ENCODE measurements at regions not wholly inside any gene's neighbourhood (a gene's known extent, or its start where the extent isn't known, plus 50 kb on each side); places are given as distances from the start of the nearest gene placed in this dataset.

DNA sequence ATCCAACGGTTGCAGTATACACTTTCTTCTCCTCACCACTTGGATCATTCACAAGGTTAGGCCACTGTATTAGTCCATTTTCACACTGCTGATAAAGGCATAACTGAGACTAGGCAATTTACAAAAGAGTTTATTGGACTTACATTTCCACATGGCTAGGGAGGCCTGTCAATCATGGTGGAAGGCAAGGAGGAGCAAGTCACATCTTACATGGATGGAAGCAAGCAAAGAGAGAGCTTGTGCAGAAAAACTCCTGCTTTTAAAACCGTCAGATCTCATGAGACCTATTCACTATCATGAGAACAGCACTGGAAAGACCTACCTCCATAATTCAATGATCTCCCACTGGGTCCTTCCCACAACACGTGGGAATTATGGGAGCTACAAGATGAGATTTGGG, 81.8 kb upstream of the DAP start:
- DNase-seq: no peak

GRCh38 chr5:10839916-10840599, 79.0 kb upstream of the DAP start:
- DNase-seq: no peak

GRCh38 chr5:10839118-10839517, 78.1 kb upstream of the DAP start:
- no peak for DNase-seq

GRCh38 chr5:10838038-10838437, 77.0 kb upstream of the DAP start:
- DNase-seq: no peak

- DNase-seq: no peak
Measured at GRCh38 chr5:10836986-10837385, 76.0 kb upstream of the DAP start.

DNA sequence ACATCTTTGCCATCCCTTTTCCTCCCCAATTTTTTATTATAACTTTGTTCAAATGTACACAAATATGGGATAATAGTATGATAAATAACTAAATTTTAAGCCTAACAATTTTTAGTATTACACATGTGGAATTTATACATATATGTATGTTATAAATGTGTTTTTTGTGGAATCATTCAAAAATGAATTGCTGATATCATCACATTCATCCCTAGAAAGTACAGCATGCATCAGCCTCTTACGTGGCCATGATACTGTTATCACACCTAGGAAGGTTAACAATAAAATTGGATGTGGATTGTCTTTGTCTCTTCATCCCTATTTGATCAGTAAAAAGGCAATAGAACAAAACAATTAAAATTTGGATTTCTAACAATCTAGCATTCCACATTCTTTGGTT, 73.7 kb upstream of the DAP start:
- DNase-seq: no peak

GRCh38 chr5:10832987-10833386, 72.0 kb upstream of the DAP start:
- no peak for DNase-seq

- DNase-seq: no peak
Measured at GRCh38 chr5:10832421-10832820, 71.4 kb upstream of the DAP start.

DNA sequence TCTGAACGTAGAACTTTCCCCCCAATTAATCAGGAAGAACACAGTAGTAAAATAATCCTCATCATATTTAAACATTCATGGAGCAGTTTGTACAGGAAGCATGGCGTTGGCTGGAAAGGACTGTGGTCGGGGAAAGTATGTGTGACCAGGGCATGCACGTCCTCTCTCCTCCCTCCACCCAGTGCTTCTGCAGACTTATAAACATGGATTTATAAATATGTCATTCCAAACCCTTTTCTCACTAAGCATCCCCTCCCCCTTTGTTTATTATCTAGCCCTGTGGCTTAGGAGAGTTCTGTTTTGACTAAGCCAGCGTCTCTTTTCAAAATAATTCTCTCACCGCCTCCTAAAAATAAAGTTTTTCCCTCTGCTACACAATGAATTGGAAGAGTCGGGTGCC, 70.4 kb upstream of the DAP start:
- DNase-seq: no peak

DNA sequence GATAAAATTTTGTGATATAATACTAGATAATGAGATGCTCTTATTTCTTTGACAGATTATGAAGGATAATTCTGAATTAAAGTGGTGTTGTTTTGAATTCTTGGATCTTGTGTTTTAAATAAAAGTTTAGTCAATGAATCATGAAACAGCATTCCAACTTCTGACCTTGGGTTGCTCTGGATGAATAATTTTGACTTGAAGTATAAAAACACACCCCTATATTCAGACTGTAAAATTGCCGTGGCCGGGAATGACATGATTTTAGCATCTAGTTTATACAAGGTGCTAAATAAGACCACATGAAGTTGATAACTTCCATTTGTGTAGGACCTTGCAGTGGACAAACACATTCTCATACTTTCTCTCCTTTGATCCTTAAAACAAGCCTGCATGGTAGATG, 67.2 kb upstream of the DAP start:
- DNase-seq: no peak

DNA sequence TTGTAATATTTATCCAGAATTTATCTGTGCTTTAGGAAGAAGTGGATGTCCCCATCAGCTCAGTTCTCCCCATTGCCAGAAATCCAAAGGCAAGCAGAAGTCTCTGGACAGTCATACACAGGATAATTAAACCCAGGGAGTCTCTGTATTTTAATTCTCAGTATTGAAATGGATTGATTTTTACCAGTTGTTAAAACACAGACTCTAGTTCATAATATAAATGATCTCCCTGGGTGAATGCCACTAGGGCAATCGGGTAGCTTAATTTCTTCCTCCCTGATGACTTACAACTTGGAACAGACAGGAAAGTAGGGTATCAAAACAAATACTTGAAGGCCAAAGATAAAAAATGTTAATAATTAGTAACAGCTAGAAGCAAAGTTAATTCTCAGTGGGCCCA, 66.5 kb upstream of the DAP start:
- no peak for DNase-seq

DNA sequence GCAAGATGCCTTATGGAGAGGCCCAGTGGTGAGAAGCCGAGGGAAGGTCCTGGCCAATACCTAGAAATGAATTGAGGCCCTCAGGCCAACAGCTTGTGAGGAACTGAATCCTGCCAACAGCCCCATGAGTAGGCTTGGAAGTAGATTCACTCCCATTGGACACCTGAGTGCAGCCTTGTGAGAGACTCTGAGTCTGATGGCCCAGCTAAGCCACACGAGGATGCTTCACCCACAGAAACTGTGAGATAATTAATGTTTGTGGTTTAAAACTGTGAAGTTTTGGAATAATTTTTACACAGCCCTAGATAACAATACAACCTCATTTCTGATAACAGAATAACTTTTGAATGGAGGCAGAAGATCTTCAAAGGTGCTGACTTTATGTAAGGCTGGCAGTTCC, 65.9 kb upstream of the DAP start:
- DNase-seq: no peak

- no peak for DNase-seq
Measured at GRCh38 chr5:10825897-10826644, 65.0 kb upstream of the DAP start.

DNA sequence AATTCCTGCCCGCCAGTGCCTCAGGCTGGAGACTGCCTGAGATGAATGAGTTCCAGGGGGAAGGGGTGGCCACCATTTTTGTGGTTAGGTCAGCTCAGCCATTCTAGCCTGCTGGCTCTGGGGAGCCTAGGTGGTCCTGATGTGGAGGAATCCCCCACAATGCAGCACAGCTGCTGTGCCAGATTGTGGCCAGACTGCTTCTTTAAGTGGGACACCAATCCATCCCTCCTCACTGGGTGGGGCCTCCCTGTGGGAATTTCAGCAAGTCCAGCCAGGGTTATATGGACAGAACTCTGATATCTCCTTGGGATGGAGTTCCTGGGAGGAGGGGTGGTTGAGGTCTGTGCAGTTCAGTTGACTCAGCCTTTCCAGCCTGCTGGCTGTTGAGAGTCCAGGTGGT, 51.2 kb upstream of the DAP start:
- DNase-seq: no peak

All from GDM1 (cell line).